NCI-H510A treated with DMSO at 0.1 percent for 48 hours (cell line): ENCODE measurements at regions not wholly inside any gene's neighbourhood (a gene's known extent, or its start where the extent isn't known, plus 50 kb on each side); places are given as distances from the start of the nearest gene placed in this dataset.
A peak's percentile ranks its signal among the peaks of the same experiment; 100 is the strongest.

Source experiments
- DNase-seq: peaks from one replicate; lab custom pipeline; 2025; lab: John Stamatoyannopoulos, UW

DNA sequence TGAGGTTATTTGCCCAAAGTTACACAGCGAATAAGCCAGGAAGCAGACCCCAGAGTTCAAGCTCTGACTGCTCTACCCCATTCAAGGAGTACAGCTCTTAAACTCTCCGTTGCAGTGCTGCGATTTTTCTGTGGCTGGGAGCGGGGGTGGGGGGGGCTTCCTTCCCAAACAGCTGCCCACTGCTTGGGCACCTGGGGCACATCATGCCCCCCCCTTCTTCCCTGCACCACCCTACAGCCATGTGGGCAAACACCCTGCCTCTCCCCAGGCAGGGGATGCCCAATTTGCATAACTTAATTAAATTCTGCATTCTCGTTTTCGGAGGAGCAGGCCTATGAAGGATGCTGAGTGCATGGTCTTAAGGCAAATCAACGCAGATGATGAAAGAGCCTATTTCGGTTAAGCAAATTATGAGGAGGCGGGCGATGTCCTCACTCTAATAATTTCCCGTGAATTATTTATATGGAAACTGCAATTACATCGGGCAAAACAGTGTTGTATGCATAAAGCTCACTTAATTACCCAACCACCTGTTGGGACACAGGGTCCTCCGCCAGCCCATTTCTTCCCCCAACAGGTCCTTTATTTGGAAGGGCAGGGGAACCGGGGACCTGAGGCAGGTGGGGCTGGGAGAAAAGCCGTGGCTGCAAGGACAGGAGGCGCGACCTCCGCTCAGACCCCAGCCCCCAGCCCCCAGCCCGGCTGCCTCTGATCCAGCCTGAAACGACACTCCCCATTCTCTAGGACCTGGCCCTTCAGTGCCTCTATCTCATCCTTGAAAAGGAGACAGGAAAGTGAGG is 610.5 kb downstream of the BUD13 start:
- no peak for DNase-seq

DNA sequence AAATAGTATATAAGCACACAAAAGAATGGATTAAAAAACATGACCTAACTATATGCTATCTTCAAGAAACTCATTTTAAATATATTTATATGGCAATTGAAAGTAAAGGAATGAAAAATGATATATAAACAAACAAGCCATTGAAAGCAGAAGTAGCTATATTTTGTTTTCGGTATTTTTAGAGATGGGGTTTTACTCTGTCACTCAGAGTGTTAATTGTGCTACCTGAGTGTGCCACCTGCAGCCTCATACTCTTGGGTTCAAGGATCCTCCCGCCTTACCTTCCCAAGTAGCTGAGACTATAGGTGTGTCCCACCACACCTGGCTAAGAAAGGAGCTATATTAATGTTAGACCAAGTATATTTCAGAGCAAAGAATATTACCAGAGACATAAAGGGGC is 624.1 kb downstream of the BUD13 start:
- DNase-seq = no peak

DNA sequence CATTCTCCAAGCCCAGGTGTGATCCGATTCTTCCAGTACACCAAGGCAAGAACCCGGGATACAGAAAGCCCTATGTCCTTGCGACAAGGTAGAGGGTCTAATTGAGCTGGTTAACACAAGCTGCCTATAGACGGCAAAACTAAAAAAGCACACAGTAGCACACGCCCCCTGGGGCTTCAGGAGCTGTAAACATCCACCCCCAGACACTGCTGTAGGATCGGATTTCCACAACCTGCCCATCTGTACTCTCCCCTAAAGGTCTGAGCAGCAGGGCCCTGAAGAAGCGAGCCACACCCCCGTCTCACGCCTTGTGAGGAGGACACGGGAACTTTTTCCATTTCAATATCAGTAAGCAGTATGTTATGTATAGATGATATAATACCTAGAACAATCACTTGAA is 624.7 kb downstream of the BUD13 start:
- DNase-seq = peak; percentile 69

DNA sequence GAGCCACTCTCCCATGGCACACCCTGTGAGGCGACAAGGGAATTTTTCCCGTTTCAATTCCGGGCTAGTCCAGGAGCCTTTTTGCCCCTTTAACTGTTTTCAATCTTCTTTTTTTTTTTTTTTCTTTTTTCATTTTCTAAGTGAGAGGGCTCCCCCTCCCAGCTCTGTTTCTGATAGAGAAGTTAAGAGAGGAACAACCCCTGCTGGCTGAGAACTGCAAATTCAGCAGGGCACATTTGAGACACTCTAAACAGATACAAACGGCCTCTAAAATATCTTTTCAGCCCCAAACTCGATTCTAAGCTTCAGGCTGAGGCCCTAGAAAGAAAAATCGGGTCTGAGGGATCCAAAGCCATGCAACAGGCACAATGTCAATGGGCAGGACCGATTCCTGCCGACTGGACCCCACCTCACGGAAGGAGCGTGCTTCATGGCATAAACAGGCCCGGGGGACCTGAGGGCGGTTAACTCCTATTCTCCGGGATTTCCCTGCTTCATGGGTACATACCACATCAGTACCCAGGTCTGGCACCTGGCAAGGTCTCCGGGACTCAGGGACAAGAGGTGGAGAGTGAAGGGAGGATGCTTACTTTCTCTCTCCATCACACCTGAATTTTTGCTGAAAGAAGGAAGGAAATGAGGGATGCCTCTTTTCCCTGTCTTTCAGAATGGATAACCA is 627.5 kb downstream of the BUD13 start:
- no peak for DNase-seq

DNA sequence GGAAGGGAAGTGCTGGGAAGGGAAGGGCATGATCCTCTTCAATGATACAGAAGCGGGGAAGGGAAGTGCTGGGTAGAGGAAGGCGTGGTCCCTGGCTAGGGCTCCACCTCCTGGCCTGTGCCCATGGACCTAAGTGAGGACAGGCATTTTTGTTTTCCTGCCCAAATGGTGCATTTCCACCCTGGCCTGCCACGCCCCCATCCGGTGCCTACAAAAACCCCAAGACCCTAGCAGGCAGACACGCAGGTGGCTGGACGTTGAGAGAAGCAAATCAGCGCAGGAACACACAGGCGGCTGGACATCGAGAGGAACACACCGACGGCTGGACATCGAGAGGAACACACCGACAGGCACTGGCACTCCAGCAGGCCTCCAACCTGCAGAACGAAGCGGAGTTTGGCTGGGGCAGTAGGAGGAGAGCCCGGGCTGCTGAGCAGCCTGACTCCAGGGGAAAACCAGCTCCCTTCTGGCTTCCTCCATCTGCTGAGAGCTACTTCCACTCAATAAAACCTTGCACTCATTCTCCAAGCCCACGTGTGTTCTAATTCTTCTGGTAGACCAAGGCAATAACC is 628.3 kb downstream of the BUD13 start:
- DNase-seq = no peak

DNA sequence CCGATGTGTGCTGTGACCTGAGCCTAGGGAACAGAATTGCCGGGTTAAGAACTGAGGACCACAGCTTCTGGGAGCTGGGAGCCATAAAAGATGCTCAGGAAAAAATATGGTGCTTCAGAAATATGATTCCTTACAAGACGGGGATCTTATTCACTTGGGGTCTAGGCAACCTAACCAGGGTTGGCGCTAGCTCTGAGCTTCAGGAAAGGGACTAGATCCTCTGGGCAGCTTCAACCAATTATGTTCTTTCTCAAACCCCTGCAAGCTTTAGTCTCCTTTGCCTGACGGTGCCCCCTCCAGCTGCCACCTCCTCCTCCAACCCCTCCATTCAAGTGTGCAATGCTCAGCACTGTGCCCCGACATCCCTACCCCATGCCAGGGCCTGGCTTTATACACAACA is 634.1 kb upstream of the CADM1 start:
- no peak for DNase-seq

DNA sequence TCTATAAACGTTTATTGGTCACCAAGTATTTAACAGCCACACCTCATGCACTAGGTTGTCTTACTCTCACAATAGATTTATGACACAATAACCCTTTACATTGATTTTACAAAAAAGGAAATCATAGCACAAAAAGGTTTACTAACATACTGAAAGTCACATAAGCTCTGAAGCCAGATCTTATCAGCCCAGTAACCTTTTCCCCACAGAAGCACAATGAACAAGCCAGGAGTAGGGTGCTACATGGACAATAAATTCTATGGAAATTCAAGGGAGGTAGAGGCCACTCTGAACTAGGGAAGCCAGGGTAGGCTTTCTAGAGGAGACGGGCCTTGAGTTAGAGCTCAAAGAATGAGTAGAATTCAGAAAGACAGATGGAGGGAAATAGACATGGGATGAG is 633.5 kb upstream of the CADM1 start:
- DNase-seq = no peak

DNA sequence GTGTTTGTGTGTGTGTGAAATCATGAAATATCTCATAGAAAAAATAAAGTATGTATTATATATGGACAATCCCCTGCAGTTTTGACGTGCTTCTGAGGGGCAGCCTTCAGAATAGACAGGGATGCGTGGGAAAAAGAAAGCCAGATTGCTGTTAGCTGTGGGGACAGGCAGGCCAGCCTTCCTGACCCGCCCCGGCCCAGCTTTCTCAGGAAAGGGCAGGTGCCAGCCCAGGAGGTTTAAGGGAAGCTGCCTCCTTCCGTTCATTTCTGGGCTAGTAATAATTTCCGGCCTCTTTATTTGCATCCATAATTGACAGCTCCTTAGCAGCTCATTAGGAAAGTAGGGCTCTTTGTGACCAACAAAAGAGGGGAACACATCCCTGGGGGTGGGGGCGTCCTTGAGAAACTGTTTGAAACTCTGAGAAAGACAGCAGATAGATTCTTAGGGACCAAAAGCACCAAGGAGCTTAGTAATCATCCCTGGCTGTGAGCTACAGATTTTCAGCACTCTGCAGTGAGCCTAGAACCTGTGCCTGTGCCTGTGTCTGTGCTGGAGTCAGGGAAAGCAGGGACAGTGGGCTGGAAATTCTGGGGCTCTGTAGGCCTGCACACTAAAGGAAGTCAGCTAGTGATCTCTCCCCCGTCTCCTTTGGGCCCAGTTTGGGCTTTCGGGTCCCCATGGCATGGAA is 632.9 kb upstream of the CADM1 start:
- no peak for DNase-seq

DNA sequence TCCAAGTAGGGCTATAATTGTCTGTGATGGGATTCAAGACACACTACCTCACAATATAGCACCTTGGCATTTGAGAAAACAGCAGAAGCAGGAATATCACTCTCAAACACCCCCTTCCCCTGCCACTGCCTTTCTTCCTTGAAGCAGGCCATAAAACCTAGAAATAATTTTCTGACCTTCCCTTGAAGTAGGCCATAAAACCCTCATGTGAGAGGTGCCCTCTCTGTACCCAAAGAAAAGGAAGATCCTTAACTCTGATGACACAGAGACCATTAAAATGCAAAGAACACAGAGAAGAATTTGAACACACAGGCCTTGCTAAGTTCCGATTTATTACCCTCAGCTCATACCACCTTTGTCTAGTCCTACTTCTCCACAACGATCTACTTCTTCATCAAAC is 631.7 kb upstream of the CADM1 start:
- no peak for DNase-seq

DNA sequence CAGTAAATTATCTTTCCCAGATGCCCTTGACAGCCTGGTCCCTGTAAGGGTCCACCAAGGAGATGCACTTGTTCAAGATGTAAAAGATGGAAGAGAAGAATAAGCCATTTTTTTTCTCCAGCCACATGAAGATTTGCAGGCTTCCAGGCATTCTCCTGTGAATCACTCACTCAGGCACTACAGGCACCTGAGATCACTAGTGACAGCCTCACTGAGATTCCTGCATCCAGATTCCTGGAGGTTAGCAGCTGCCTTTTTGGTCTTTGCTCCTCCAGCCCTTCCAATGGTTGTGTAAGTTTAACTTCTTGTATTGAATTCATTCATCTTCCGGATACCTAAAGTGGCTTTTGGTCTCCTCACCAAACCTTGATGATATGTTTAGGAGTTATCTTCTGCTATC is 630.2 kb upstream of the CADM1 start:
- no peak for DNase-seq

DNA sequence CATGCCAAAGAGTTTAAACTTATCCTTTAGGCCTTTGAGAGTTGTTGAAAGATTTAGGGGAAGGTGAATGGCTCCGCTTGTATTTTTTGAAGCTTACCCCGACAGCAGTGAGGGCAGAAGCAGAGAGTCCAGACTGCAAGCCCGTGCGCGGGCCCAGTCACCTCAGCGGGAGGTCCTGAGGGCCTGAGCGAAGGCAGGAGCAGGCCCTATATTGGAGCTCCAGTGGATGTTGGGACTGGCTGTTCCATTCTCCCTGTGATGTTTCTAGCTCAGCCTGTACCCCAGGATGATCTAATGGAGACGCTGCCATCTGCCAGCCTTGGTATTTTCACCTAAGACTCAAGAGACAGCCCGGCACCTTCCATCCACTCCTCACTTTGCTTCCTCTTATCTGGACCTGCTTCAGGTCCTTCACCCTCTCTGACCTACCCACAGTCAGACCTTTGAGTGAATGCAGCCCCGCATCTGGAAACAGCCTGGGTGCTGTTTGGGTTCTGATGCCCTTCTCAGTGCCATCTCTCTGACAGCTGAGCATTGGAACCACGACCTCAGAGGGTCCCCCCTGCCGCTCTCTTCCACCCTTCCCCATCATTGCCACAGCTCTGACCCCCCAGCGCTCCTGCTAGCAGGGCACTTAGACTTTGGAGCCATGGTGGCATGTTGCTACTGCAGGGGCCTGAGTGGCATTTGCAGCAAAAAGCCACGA is 628.2 kb upstream of the CADM1 start:
- DNase-seq = no peak

DNA sequence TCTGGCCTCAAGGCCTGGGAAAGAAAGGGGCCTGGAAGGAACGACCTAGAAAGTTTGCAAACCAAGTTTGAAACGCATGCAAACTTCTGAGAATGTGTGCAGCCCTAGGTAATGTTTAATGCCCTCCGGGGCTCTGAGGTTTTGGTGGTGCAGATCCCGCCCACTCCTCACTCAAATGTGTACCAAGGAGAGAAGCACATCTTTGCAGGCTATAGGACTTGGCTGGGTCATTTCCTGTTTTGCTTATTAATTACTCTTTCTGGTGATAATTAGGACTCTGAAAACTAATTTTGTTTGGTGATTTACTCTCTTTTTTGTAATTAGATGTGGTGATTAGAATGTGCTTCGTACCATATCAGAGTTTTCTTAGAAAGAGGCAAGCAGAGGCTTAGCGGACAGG is 625.9 kb upstream of the CADM1 start:
- no peak for DNase-seq

DNA sequence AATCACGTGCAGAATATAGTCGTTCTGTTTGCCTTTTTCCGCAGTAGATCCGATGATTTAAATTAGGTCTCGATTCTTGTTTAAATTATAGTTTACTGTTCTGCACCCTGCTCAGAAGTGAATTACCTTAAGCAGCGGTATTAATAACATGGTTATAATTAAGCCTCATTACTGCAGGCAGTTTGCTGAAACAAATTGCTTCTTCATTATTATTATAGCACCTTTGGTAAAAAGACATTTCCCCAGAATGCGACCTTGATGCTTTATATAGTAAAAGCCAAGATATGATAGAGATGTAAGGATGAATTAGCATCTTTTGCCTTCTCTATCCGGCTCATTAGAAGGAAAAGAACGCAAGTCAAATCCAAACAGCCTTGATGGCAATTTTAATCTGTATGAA is 625.2 kb upstream of the CADM1 start:
- no peak for DNase-seq

DNA sequence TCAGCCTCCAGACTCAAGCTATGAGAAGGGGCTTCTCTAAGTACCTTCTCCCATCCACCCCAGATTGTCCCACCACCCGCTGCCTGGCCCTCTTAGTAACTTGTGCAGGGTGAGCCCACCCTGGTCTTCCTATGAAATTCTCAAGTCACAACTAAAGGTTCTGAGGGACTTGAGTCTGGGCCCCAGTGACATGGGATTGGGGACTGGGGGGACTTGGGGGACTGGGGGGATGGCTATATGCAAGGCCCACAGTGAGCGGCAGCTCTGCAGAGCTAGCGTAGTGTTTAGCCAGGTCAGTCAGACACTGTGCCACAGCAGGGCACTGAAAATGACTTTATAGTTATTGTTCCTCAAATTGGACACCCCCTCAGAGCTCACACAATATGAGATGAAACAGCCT is 622.3 kb upstream of the CADM1 start:
- no peak for DNase-seq

DNA sequence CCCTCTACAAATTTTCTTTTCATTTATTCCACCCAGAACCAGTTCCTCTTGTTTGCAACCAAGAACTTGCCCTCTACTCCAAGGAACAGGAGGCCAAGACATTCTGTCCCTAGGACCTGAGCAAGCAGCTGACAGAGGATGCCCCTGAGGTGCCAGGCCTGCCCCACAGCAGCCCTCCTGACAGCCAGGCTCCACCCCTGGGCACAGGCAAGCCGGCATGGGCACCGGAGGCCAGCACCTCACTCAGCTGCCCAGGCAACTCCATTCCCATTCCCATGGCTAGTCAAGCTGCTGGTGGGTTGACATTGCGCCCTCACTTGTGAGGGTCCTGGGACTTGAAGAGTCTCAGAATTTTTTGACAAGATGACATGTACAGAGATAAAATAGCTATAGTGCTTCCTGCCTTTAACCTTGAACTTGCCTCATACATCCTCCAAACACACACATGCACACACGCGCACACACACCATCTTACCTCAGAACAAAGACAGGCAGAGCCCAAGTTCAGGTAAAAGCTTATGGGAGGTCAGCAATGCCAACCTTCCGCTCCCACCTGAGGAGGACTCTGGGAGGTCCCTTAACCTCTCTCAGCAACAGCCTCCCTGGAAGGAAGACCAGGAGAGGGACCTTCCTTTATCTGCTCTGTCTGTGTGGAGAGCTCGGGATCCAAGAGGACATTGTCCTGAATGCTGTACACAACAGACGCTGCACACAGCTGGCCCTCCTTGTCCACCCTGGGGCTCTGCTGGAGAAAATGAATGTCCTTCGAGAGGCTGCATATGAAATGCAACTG is 620.9 kb upstream of the CADM1 start:
- DNase-seq = no peak

DNA sequence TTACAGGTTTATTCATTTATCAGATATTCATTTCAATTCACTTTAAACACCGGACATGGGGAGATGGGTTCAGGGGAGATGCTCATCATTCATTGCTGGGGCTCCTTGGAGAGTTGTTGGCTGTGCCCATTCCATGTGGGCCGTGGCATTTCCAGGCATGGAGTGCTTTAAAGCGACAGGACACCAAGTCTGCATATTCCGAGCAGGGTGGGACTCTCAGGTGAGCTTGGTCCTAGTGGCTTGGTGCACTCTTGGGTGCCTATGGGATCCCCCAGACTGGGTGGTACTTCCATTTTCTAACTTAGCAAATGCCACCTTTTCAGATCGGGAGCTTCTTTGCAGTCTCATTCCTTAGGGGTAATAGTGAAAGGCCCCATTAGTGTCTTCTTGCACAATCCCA is 619.5 kb upstream of the CADM1 start:
- no peak for DNase-seq

DNA sequence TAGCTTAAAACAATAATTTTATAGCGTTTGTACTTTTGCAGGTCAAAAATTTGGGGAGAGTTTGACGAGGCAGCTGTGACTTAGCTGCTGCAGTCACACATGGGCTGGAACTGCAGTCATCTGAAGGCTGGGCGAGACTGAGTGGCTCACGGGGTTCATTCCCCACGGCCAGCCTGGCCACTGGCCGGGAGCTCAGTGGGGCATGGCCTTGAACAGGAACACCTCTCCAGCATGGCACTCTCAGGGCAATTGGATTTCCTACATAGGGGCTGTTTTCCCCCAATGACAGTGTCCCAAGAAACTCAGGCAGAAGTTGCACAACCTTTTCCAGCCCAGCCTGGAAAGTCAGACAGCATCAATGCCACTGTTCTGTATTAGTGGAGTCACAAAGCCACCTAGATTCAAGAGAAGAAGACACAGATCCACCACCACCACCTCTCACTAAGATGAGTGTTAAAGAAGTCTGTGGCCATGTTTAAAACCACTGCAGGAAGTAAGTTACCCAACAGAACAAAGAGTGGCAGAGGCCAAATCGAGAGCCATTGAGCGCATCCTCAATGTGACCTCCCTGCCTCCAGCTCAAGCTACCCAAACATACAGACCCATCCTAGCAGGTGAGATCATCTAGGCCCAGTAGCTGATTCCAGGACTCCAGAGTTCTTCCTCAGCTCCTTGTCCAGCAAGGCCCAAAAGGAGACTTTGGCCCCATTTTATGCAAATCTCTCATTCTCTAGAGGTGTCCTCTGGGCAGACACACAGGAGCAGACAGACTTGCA is 618.7 kb upstream of the CADM1 start:
- no peak for DNase-seq

DNA sequence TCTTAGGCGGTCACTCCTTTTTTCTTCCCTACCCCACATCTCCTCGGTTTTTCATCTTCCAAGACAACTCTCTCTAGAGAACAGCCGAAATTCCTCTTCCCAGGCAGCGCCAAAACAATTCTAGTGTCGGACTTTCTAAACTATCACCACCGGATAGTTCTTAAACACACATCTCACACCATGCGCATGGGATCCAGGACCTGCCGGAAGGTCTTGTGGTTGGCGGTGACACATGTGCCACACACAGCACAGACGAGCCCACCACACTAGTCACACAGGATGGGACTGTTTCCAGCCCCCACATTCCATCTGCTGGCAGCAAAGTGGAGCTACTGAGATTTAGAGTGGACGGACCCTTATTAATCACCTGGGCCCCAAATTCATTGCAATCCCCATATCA is 614.9 kb upstream of the CADM1 start:
- DNase-seq = no peak

DNA sequence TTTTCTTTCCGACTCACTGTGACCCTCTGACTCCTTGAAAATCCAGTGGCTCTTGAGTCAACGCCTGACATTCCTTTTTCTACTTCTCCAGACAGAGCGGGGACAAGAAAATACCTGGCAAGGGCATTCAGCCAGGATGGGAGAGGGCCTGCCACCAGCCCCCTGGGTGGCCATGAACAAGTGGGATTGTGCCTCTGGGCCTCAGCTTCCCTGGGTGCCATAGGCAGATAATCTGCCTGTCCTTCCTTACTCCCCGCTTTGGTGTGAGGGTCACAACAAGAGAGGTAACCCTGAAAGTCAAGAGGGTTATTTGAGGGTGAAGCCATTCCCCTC is 613.9 kb upstream of the CADM1 start:
- no peak for DNase-seq

DNA sequence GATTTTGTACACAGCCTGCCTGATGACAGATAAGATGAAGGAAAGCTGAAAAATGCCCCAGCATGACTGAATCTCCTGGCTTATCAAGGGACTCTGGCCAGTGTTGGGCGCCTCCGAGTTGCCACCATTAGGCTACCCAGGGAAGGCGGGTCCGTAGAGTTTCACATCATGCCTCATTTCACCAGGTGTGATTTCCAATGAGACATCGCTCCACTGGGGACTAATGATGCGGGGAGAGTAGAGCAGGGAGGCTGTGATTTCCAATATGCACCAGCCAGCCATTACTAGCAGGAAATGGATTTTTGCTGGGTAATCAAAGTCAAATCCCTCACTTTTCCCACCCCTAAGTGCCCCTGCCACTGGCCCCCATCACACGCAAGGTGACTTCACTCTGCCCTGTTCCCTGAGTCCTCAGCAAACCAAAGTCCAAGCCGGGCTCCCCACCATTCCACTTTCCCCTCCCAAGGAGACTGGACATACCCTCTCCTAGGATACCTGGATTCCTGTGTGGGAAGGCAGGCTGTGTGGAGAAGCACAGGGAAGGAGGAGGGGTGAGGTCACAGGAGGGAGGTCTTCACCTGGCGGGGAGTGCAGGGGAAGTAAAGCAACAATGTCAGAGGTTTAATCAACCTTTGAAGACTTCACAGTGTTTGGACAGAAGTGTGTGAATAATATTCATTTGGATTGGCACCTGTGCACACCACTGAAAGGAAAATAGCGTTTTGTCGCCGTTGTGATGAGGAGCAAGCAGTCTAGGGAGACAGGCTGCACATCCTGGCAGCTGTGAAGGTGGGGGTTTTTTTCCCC is 613.3 kb upstream of the CADM1 start:
- no peak for DNase-seq
